GM19023 (cell line): ENCODE measurements at regions not wholly inside any gene's neighbourhood (a gene's known extent, or its start where the extent isn't known, plus 50 kb on each side); places are given as distances from the start of the nearest gene placed in this dataset.

ENCODE experiments used
- ATAC-seq: cut with Tn5 transposase; IDR thresholded peaks from one replicate; pipeline ENCODE4 v1.9.1; 2021; ENCODE audit warnings: mild to moderate bottlenecking, moderate library complexity; ENCODE audit not compliant: unreplicated experiment

DNA sequence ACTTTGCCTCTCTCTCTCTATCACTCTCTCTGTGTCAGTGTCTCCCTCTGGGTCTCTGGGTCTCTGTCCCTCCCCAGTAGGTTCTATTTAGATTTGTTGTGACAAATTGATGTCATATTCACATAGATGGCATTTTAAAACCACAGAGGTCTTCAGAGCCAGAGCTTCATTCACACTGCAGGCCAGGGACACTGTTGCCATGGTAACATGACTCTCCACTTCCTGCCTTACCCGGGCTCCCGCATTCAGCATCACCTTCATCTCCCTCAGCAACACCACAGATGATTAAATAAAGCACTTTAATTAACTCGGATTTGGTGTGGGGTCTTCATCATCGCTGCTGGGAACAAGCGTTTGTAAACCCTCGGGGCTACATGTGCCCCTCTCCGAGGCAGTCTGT lies 132.6 kb downstream of the ETS2 start:
- ATAC-seq, result no peak

DNA sequence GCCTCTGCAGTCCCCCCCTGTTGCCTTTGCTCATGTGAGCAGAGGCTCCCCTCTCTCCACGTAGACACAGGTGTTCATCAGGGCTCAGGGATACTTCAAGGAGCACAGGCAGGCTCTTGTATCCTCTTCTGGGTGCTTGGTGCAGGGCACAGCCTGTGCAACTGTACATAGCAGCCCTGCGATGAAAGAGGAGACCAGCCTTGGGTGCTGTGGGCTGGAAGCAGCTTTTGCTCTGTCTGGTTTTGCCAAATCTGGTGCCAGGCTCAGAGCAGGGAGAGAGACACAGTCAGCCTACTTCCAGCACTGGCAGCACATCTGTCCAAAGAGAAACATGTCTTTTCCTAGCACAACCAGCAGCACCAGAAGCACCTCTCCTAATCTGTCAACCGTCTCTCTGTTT lies 132.1 kb downstream of the ETS2 start:
- ATAC-seq, result no peak

DNA sequence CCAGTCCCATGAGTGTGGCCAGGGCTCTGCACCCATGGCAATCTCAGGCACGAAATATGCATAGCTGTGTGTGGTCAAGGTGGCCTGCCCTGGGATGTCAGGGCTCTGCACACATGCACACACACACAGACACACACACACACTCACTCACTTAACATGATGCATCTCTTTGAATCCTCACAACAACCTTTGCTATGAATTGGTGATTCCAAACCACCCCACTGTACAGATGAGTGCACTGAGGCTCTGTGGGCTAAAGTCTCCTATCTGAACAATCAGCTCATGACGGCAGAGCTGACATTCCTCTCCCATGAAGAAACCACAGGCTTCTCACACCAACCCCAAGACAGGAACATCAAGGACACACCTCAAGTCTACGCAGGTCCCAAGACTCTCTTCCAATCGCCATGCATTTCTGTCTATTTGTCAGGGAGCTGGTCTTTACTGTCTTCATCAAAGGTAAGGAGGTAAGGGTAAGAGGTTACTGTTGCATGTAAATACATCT lies 131.6 kb downstream of the ETS2 start:
- no peak for ATAC-seq

DNA sequence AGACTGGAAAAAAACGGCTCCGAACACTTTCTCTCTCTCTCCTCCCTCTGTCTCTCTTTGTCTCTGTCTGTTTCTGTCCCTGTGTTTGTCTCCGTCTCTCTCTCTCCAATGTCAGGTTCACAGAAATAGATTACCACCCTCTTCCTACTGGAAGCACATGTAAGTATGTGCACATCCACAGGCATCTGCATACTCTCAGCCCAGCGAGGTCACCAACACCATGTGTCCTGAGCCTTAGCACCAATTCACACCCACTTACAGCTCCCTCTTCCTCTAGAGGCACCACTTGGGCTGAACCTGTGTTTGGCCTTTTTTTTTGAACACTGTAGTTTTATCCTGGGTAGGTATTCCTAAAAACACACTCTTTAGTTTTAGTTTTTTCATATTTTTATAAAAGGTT lies 130.5 kb downstream of the ETS2 start:
- ATAC-seq, result no peak

DNA sequence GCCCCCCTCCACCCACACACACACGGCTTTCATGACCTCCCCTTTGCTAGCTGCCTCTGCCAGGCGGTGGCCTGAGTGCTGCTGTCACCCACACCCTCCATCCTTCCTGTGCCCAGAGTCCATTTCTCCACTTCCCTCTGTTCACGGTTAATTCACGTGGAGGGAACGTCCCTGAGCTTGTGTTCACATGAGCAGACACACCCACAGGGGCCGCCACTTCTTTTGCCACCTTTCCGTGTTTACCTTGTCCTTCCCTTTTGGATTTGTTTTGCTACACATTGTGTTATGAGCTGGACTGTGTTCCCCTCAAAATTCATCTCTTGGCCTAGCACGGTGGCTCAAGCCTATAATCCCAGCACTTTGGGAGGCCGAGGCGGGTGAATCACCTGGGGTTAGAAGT lies 128.0 kb downstream of the ETS2 start:
- no peak for ATAC-seq

DNA sequence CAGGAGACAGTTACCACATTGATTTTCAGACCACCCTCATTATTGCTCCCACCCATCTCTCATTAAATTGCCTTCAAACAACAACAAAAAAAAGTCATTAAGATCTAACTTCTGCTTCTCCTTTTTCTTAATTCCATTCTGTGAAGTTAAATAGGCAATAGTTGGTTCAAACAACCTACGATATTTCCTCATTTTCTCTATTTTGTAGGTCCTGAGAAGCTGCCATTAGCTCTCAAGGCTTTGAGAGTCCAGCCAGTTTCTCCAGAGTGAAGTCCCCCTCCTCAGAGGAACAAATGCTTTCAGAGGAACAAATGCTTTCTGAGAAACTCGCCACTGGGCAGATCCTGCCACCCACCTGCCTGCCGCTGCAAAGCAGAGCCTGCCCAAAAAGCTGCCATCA lies 125.6 kb downstream of the ETS2 start:
- ATAC-seq, result no peak

DNA sequence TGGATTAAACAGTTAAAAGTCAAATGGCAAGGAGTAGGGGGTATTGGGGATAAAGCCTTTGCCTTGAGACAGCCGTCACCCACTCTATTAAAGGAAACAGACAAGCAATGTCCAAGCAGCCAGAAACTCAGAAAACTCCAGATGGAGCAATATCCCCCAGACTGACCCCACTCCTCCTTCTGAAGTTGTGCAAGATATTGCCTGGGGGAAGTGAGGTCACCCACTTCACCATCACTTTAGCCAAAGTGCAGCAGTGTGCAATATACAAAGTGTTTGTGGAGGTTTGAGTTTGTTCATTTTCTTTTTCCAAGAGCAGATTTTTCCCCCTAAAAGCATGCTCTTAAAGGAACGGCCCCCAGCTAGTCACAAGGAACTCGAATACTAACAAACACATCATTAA lies 125.1 kb downstream of the ETS2 start:
- no peak for ATAC-seq

DNA sequence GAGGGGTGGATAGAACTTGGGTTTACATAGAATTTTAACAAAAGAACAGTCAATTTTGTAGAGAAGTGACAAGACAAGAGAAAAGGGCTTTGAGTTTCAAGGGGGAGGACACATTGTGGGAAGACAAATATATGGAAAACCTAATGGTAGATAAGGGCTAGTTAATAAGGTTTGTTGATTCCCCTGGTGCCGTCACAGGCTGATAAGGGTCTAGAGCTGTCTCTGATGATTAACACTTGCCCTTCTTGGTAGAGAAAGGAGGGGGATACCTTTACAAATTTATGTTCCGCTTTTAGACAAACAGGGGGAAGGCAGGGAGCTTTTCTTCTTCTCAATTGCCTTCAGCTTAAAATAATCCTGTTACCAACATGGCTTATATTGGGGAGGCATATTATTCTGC lies 124.3 kb downstream of the ETS2 start:
- no peak for ATAC-seq

DNA sequence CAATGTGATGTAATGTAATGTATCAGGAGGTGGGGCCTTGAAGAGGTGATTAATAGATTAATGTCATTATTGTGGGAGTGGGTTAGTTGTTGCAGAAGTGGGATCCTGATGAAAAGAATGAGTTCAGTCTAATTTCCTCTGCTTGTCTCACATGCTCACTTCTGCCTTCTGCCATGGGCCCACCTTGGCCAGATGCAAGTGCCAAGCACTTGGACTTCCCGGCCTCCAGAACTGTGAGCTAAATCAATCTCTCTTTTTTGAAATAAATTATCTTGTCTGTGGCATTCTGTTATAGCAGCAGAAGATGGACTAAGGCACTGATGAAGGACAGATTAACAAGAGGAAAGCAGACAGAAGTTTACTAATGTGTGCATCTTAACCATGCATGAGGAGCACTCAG lies 123.9 kb downstream of the ETS2 start:
- ATAC-seq, result no peak

DNA sequence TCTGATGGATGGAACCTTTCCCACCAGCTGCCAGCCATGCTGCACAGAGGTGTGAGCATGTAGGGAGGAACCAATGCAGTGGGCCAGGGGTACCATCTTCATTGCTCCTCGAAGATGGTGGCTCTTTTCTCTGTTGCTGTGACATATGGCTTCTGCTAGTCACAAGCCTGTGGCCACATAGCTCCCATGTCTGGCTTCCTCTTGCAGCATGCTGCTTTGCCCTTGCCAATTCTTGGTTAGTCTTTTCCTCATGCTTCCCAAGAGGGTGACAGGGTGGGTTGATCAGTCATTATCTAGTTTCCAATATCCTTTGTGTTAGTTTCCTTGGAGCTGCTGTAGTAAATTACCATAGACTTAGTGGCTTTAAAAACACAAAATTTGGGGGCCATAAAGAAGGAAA lies 123.4 kb downstream of the ETS2 start:
- no peak for ATAC-seq

DNA sequence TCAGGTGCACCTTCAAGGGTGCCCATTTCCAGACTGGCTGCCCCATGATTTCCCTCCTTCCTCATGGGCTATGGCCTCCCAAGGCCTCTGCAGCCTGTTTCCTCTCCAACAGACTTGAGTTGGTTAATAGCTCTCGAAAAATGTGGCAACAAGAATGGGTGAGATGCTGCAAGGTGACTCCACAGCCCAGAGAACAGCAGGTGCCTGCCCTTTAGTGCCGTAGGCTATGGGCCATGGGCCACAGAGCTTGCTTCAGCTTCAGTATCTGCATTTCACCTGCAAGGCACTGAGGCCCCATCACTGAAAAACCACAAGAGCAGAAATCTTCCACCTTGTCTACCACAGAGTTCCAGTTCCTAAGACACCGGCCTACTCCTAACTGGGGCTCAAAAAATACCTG lies 122.0 kb downstream of the ETS2 start:
- ATAC-seq, result no peak

DNA sequence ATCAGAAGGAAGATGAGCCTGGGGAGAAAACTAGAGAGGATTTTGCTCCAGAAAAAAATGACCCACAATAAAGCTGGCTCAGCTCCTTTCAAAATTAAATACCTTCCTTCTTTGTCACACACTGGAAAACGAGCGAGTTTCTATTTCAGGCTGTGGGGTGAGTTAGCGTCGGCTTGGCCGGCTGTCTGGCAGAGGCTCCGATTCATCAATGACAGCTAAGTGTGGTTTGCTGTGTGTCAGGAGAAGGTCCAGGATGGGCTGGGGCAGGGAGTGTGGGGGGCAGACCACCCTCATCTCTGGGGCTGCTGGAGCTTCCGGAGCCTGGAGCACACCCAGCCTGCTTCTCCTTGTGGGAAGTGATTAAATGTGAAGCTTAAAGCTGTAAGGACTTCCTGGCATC lies 120.2 kb downstream of the ETS2 start:
- no peak for ATAC-seq

DNA sequence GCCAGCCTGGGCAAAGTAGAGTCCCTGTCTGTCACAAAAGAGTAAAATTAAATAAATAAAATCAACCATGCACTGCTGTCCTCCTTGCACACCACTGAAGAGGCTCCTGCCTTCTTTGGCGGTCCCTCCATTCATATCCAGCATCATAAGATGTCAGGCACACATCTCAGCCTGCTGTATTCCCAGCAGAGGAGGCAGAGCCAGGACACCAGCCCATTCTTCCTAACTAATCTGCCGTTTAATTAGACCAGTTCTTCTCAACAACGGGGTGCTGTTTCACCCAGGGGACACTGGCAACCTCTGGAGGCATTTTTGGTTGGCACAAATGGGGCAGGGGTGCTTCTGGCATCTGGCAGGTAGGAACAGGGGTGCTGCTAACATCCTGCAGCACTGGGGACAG lies 119.7 kb downstream of the ETS2 start:
- no peak for ATAC-seq

DNA sequence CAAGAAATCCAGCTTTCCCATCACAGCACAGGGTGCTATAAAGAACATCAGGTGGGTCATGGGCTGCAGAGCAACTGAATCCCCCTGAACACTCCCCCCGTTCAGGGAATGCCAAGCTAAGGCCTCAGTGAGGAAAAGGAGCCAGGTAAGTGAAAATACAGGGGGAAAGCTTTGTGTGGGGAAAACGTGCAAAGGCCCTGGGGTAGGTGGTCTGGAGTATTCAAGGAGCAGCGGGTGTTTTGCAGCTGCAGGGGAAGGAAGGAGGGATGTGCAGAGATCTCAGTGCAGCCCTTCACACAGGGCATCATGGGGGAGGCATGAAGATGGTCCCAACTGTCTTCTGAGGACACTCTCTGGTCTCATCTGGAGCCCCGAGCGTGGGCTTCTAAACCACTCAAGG lies 119.2 kb downstream of the ETS2 start:
- no peak for ATAC-seq

DNA sequence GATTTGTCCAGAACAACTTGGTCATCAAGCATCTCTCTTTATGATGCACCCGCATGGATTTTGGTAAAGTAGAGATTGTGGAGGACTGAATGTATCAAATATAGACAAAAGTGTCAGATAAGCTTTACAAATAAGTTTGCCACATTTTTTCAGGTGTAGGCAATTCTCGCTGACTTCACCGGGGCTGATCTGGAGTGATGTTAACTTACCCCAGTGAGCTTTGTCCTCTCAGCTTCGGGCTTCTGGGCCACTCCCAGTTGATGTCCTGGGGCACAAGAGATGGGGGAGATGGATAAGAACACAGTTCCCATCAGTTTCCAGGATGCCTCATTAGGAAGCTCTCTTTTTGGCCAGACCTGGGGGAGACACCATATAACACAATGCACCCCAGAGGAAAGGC lies 117.7 kb downstream of the ETS2 start:
- ATAC-seq, result no peak

DNA sequence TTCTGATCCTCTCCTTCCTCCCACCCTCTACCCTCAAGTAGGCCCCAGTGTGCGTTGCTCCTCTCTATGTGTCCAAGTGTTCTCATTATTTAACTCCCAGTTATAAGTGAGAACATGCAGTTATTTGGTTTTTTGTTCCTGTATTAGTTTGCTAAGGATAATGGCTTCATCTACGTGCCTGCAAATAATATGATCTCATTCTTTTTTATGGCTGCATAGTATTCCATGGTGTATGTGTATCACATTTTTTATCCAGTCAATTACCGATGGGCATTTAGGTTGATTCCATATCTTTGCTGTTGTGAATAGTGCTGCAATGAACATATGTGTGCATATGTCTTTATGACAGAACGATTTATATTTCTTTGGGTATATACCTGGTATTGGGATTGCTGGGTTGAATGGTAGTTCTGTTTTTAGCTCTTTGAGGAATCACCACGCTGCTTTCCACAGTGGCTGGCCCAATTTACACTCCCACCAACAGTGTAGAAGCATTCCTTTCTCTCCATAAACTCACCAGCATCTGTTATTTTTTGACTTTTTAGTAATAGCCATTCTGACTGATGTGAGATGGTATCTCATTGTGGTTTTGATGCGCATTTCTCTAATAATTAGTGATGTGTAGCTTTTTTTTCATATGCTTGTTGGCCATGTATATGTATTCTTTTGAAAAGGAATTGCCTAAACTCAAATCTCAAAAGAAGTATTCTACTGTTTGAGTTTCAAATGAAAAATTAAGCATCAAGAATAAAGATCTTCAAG lies 116.9 kb downstream of the ETS2 start:
- ATAC-seq, result no peak

DNA sequence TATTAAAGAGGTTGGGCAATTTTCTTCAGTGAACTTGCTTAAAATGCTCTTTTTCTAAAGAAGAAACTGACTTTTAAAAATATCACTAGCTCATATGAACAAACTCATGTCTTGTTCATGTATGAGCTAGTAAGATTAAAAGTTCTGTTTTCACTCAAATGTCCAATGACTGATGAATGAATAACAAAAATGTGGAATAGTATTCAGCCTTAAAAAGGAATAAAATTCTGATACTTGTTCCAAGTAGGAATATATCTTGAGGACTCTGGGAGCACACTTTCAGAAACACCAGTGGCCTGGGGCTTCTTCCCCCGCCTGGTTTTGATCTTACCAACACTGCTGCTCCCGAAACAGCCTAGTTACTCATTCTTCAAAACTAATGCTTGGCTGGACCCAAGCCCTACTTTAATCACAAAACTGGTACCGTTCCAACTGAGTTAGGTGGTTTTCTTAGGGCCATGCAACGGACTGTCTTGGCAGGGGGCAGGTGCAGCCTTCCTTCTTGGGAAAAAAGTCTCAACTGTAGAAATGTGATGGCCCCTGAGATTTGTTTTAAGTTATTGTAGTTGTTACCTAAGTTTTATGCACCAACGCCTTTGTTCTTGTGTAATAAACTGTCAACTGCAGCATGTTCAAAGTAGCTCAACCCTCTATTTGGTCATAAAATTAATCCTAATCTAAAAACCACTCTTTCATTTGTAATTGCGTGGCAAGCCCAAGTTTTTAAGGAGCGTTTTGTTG lies 116.0 kb downstream of the ETS2 start:
- ATAC-seq, result no peak

DNA sequence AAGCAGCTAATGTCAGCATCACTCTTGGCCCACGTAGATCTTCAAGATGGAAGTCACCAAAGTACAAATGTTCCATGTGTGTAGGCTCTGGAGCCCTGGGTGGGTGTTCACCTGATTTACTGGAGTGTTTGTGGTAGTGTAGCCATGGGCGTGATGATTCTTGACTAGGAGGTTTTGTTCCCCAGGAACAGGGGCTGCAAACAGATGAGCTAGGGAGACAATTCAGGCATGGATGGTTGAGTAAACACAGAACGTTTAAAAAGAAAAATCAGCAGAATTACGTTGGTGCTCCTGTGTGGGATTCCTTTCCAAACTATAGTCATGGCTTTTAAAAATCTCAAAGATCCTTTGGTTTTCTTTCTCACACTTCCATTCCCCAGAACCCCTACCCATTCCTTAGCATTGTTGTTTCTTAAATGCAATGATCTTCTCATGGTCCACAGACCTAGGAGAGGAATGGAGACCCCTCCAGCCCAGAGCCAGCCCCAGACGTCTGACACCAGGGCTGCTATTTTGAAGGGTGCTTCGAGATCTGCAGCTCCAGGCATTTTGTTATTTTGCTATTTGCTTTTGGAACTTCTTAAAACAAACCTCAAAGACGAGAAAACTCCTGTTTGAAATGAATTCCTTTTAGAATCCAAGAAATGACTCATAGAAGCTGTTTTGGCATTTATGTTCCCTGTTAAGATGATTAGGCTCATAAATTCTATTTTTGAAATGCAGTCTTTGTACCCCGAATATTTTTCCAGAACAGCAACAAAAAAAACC lies 115.1 kb downstream of the ETS2 start:
- no peak for ATAC-seq

DNA sequence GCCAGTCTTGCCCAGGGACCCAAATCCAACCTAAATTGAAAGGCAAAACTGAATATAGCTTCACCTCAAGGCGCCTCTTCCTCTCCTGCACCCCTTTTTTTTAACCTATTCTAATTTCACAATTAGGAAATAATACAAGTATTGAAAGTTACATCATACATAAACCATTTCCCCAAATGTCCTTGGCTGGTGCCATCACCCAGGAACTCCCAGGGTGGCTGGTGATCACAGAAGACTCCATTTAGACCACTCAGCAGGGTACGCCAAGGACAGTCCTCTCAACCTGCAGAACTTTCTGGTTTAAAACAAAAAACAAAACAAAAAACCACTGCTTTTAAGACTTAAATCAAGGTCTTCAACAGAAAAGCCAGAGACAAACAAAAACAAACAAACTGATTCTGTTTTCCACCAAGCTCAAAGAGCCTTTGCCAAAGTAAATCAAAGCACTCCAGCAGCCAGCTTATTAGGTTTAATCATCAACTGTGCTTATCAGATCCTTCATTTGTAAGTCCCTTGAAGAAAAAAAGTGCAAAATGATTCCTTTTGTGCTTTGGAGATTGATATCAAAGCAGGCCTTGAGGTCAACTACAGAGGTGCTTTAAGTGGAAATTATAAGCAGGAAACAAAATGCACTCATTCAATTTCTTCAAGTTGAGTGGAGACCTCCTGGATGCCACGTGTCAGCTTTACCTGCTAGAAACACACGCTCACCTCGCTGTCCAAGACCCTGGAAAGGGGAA lies 113.0 kb downstream of the ETS2 start:
- ATAC-seq, result no peak

DNA sequence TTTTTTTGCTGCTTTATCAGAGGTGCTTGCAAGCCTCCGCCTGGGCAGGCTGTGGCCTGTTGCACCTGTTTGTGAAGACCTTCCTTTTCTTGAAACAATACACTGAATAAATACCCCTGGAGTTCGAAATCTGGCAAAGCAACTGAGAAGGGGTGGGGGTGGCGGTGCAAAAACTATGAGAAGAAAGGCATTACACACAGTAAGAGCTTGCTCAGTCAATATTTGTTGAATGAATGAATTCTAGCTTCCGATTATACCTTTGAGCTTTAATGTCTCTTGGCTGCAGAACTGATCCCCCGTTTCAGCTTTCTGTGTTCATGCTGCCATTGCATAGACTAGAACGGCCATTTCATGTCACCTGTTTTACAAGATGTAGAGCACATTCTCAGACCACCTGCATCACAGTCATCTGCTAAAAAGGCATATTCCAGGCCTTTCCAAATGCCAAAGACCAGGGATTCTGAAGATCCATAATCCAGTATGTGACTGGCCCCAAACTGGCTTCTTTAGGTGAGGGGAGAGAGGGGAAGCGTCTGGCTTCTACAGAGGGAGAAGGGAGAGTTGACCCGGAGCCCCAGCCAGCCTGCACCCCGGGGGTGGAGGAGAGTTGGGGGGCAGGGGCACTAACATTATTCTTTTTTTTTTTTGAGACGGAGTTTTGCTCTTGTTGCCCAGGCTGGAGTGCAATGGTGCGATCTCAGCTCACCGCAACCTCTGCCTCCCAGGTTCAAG lies 111.5 kb downstream of the ETS2 start:
- no peak for ATAC-seq
